Type B pancreatic cell (in vitro differentiated cells): ENCODE measurements at regions not wholly inside any gene's neighbourhood (a gene's known extent, or its start where the extent isn't known, plus 50 kb on each side); places are given as distances from the start of the nearest gene placed in this dataset.

ENCODE experiments used
- DNase-seq: peaks from one replicate; pipeline ENCODE4 v3.0.0; 2021; ENCODE audit warnings: mixed read lengths; ENCODE audit not compliant: unreplicated experiment; ENCODE audit errors: extremely low spot score
- H3K27ac Mint-ChIP-seq: 2 replicates; pipeline ENCODE4 v1.8.0; 2021; ENCODE audit warnings: mild to moderate bottlenecking, mixed read lengths
- H3K27me3 Mint-ChIP-seq: 2 replicates; pipeline ENCODE4 v1.8.0; 2021; ENCODE audit warnings: mixed read lengths
- H3K36me3 Mint-ChIP-seq: 2 replicates; pipeline ENCODE4 v1.8.0; 2021; ENCODE audit warnings: mixed read lengths
- H3K4me1 Mint-ChIP-seq: one replicate; pipeline ENCODE4 v1.8.0; 2021; ENCODE audit warnings: mixed read lengths; ENCODE audit not compliant: unreplicated experiment
- H3K4me3 Mint-ChIP-seq: 2 replicates; pipeline ENCODE4 v1.8.0; 2021; ENCODE audit warnings: mild to moderate bottlenecking, mixed read lengths
- H3K9me3 Mint-ChIP-seq: 2 replicates; pipeline ENCODE4 v1.8.0; 2021; ENCODE audit warnings: mixed read lengths
- TF ChIP-seq, protein P1 (sequence below): fragments of 200-600 bp; sonication (generic); conservative IDR thresholded peaks from 2 replicates; pipeline ENCODE4 v1.5.0; 2021; ENCODE audit warnings: antibody characterized with exemption, mild to moderate bottlenecking

- Mint-ChIP-seq H3K4me3 (no peak overlapping the region), H3K27me3 (no peaks in the 10 kb centered on the region), H3K9me3 (peaks cover 5% of the 10 kb centered on the region), H3K36me3 (no peaks in the 10 kb centered on the region), H3K4me1 (no peaks in the 10 kb centered on the region), H3K27ac (no peak overlapping the region)
- DNase-seq, result no peak
- TF ChIP-seq, protein P1, sequence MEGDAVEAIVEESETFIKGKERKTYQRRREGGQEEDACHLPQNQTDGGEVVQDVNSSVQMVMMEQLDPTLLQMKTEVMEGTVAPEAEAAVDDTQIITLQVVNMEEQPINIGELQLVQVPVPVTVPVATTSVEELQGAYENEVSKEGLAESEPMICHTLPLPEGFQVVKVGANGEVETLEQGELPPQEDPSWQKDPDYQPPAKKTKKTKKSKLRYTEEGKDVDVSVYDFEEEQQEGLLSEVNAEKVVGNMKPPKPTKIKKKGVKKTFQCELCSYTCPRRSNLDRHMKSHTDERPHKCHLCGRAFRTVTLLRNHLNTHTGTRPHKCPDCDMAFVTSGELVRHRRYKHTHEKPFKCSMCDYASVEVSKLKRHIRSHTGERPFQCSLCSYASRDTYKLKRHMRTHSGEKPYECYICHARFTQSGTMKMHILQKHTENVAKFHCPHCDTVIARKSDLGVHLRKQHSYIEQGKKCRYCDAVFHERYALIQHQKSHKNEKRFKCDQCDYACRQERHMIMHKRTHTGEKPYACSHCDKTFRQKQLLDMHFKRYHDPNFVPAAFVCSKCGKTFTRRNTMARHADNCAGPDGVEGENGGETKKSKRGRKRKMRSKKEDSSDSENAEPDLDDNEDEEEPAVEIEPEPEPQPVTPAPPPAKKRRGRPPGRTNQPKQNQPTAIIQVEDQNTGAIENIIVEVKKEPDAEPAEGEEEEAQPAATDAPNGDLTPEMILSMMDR, result no peak
Measured at GRCh38 chr4:188818300-188818699, 679.1 kb downstream of the TRIML1 start.

GRCh38 chr4:188819233-188819632, 680.0 kb downstream of the TRIML1 start:
- no peak overlapping the region for H3K27ac Mint-ChIP-seq
- H3K4me3 Mint-ChIP-seq, result no peak overlapping the region
- H3K36me3 Mint-ChIP-seq, result no peaks in the 10 kb centered on the region
- DNase-seq, result no peak
- H3K9me3 Mint-ChIP-seq, result peaks cover under 1% of the 10 kb centered on the region
- no peaks in the 10 kb centered on the region for H3K4me1 Mint-ChIP-seq
- H3K27me3 Mint-ChIP-seq, result no peaks in the 10 kb centered on the region
- TF ChIP-seq, protein P1, result no peak

DNA sequence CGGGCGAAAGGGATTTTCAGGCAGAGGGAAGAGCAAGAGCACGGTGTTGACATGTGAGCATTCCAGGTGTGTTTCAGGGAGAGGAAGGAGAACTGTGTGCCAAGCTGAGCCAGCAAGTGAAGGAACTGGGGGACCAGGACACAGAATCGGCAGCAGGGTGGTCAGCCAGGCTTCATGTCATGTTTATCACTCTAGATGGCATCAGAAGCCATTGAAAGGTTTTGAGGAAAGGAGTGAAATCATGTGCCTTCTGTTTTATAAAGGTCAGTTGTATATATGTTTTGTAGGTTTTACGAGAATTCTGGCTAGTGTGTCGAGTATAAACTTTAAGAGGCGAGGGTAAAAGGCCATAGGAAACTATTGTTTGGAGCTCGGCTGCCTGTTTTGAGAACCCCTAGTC, 682.3 kb downstream of the TRIML1 start:
- H3K4me3 Mint-ChIP-seq, result no peak overlapping the region
- DNase-seq, result no peak
- H3K27ac Mint-ChIP-seq, result no peak overlapping the region
- TF ChIP-seq, protein P1, result no peak
- H3K36me3 Mint-ChIP-seq, result no peaks in the 10 kb centered on the region
- H3K27me3 Mint-ChIP-seq, result no peaks in the 10 kb centered on the region
- no peaks in the 10 kb centered on the region for H3K9me3 Mint-ChIP-seq
- H3K4me1 Mint-ChIP-seq, result peaks cover 4% of the 10 kb centered on the region

- DNase-seq, result no peak
- H3K36me3 Mint-ChIP-seq, result no peaks in the 10 kb centered on the region
Measured at GRCh38 chr4:188822698-188823097, 683.5 kb downstream of the TRIML1 start.

DNA sequence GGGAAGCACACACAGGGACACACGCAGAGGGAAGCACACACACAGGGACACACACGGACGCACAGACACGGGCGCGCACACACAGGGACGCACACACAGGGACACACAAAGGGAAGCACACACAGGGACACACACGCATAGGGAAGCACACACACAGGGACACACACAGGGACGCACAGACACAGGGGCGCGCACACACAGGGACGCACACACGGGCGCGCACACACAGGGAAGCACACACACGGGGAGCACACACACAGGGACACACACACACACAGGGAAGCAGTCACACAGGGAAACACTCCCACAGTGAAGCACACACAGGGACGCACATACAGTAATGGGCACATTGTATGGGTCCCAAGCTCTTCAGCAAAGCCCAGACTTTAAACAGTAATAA, 685.3 kb downstream of the TRIML1 start:
- TF ChIP-seq, protein P1, result no peak
- H3K27ac Mint-ChIP-seq, result no peak overlapping the region
- H3K4me3 Mint-ChIP-seq, result no peak overlapping the region
- H3K9me3 Mint-ChIP-seq, result no peaks in the 10 kb centered on the region
- DNase-seq, result no peak
- H3K36me3 Mint-ChIP-seq, result no peaks in the 10 kb centered on the region
- H3K4me1 Mint-ChIP-seq, result peaks cover 4% of the 10 kb centered on the region
- no peaks in the 10 kb centered on the region for H3K27me3 Mint-ChIP-seq

More at GRCh38 chr4:188822698-188823097, 683.5 kb downstream of the TRIML1 start:
- H3K9me3 Mint-ChIP-seq, result no peaks in the 10 kb centered on the region
- TF ChIP-seq, protein P1, result no peak
- H3K27ac Mint-ChIP-seq, result no peak overlapping the region
- H3K4me3 Mint-ChIP-seq, result no peak overlapping the region
- no peaks in the 10 kb centered on the region for H3K27me3 Mint-ChIP-seq
- H3K4me1 Mint-ChIP-seq, result peaks cover 4% of the 10 kb centered on the region

- Mint-ChIP-seq H3K4me3 (no peak overlapping the region), H3K4me1 (peaks cover 4% of the 10 kb centered on the region), H3K27ac (no peak overlapping the region), H3K36me3 (no peaks in the 10 kb centered on the region), H3K9me3 (no peaks in the 10 kb centered on the region), H3K27me3 (no peaks in the 10 kb centered on the region)
- TF ChIP-seq, protein P1, result no peak
- DNase-seq, result no peak
Measured at GRCh38 chr4:188826393-188826792, 687.2 kb downstream of the TRIML1 start.
